CD4-positive, alpha-beta T cell (primary cell): ENCODE measurements at regions not wholly inside any gene's neighbourhood (a gene's known extent, or its start where the extent isn't known, plus 50 kb on each side); places are given as distances from the start of the nearest gene placed in this dataset.

Experiments
- ATAC-seq: fragments of 200-7000 bp; cut with Tn5 transposase; one replicate; pipeline ENCODE4 v1.10.0; 2022; ENCODE audit warnings: mild to moderate bottlenecking; ENCODE audit not compliant: poor library complexity
- CTCF ChIA-PET: fragments of 350-600 bp; sonication (Branson Sonifier 250); formaldehyde crosslinking; loops from one replicate; lab custom pipeline; 2021; ENCODE audit warnings: antibody characterized with exemption, inconsistent platforms; lab: Charles Lee
- POLR2A ChIA-PET: fragments of 350-600 bp; sonication (Branson Sonifier 250); formaldehyde crosslinking; loops from one replicate; lab custom pipeline; 2021; ENCODE audit warnings: antibody characterized with exemption, inconsistent platforms; lab: Charles Lee
- DNase-seq, 14 experiments: peaks; one replicate each; pipeline ENCODE4 v3.0.0-alpha.2; 2013 to 2020; ENCODE audit warnings: mixed read lengths in 2 of 14
- H3K27ac ChIP-seq, 2 donors: one replicate each; pipeline versions ENCODE4 v1.5.1 to v1.7.0; 2013; ENCODE audit warnings: low read length in 2 of 2, low read depth in 1 of 2, mild to moderate bottlenecking in 1 of 2
- H3K27me3 ChIP-seq, 2 experiments: 1 replicate in 1 of 2; 2 replicates in 1 of 2; pipeline versions ENCODE4 v1.6.1 to v1.7.0; 2013; ENCODE audit warnings: low read length in 2 of 2, control low read depth in 1 of 2, mild to moderate bottlenecking in 1 of 2, moderate library complexity in 1 of 2; ENCODE audit not compliant: insufficient read depth in 2 of 2, control insufficient read depth in 1 of 2
- H3K36me3 ChIP-seq: one replicate; pipeline ENCODE4 v1.6.1; 2013; ENCODE audit warnings: low read length, control low read depth; ENCODE audit not compliant: insufficient read depth
- H3K4me1 ChIP-seq: one replicate; pipeline ENCODE4 v1.6.1; 2013; ENCODE audit warnings: low read length, control low read depth; ENCODE audit not compliant: insufficient read depth
- H3K4me3 ChIP-seq: one replicate; pipeline ENCODE4 v1.5.1; 2013; ENCODE audit warnings: mild to moderate bottlenecking, low read length, moderate library complexity
- H3K9me3 ChIP-seq, 2 experiments: 1 replicate in 1 of 2; 2 replicates in 1 of 2; pipeline versions ENCODE4 v1.6.1 to v1.7.0; 2013; ENCODE audit warnings: low read length in 2 of 2, mild to moderate bottlenecking in 2 of 2, control low read depth in 1 of 2, moderate library complexity in 1 of 2; ENCODE audit not compliant: control insufficient read depth in 1 of 2, insufficient read depth in 1 of 2
- H3K27ac Mint-ChIP-seq: one replicate; pipeline ENCODE4 v1.8.0; 2020; ENCODE audit warnings: mixed read lengths
- H3K27me3 Mint-ChIP-seq: one replicate; pipeline ENCODE4 v1.8.0; 2021; ENCODE audit warnings: mixed read lengths
- H3K36me3 Mint-ChIP-seq: one replicate; pipeline ENCODE4 v1.8.0; 2021; ENCODE audit warnings: low read depth, mixed read lengths
- H3K4me1 Mint-ChIP-seq: one replicate; pipeline ENCODE4 v1.8.0; 2021; ENCODE audit warnings: low read depth, mixed read lengths
- H3K4me3 Mint-ChIP-seq: one replicate; pipeline ENCODE4 v1.8.0; 2020; ENCODE audit warnings: mild to moderate bottlenecking, mixed read lengths
- H3K9me3 Mint-ChIP-seq: one replicate; pipeline ENCODE4 v1.8.0; 2020; ENCODE audit warnings: mixed read lengths
- intact Hi-C, 2 experiments: fragments of 100-400 bp; cut with DNase I in 1 of 2; cut with micrococcal nuclease in 1 of 2; formaldehyde crosslinking; loops; one replicate each; pipeline versions ENCODE4 v1.15.1 to v1.9.0; 2023 to 2025; cut with DNase I, micrococcal nuclease
- TF ChIP-seq, protein P1 (sequence below): fragments of 200-600 bp; IDR thresholded peaks from one replicate; pipeline ENCODE4 v1.8.0; 2022; ENCODE audit warnings: antibody characterized with exemption, mild to moderate bottlenecking

- peaks cover 4 to 16% of the 10 kb centered on the region in 2 experiments for H3K27me3 ChIP-seq
- H3K4me3 ChIP-seq: no peak overlapping the region
- H3K27ac ChIP-seq: no peak overlapping the region
- TF ChIP-seq, protein P1, sequence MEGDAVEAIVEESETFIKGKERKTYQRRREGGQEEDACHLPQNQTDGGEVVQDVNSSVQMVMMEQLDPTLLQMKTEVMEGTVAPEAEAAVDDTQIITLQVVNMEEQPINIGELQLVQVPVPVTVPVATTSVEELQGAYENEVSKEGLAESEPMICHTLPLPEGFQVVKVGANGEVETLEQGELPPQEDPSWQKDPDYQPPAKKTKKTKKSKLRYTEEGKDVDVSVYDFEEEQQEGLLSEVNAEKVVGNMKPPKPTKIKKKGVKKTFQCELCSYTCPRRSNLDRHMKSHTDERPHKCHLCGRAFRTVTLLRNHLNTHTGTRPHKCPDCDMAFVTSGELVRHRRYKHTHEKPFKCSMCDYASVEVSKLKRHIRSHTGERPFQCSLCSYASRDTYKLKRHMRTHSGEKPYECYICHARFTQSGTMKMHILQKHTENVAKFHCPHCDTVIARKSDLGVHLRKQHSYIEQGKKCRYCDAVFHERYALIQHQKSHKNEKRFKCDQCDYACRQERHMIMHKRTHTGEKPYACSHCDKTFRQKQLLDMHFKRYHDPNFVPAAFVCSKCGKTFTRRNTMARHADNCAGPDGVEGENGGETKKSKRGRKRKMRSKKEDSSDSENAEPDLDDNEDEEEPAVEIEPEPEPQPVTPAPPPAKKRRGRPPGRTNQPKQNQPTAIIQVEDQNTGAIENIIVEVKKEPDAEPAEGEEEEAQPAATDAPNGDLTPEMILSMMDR: no peak
- no peaks in the 10 kb centered on the region for H3K36me3 ChIP-seq
- DNase-seq: no peak
- intact Hi-C loops: no loop called here
- Mint-ChIP-seq H3K27ac (no peak overlapping the region), H3K36me3 (no peaks in the 10 kb centered on the region), H3K4me1 (no peaks in the 10 kb centered on the region), H3K4me3 (no peak overlapping the region), H3K27me3 (peaks cover 40% of the 10 kb centered on the region), H3K9me3 (no peaks in the 10 kb centered on the region)
- CTCF ChIA-PET: no interaction called here
- no peaks in the 10 kb centered on the region for H3K9me3 ChIP-seq
- H3K4me1 ChIP-seq: peaks cover 5% of the 10 kb centered on the region
- POLR2A ChIA-PET: no interaction called here
- ATAC-seq: no peak
Observed at GRCh38 chr13:26926371-26926770, 165.8 kb upstream of the GPR12 start.

DNA sequence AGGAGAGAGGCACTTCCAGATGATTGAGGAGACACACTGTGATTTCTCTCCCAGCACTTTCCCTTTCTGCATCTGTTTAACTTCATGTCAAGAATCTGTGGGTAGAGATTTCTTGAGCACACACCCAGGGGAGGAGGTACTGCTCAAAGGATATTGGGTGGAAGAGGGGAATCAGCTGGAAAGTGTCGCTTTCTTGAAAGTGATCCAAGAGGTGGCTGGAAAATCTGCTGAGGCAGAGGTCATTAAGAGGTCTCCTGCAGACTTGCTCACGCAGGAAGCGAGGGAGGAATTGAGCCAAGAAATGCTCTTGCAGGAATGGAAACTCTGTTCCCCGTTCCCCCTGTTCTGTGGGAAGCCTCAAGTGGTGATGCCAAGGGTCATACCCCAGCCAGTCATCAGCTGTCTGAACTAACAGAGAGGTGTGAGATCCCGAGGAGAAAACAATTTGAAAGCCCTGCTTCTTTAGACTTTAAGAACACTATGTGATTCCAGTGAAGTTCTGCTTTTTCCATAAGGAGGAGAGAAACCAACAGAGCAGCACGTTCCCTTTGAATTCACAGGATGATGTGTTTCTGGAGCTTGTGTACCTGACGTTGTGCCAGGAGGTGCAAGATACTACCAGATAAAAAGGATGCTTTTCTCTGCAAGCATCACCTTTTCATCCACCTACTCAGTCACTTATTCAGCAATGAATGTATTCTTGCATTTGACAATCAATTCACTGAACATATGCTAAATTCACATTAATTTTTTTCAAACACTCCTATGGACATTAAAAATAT, 163.4 kb upstream of the GPR12 start:
- Mint-ChIP-seq H3K9me3 (no peaks in the 10 kb centered on the region), H3K27ac (no peak overlapping the region), H3K27me3 (peaks cover 42% of the 10 kb centered on the region), H3K4me1 (no peaks in the 10 kb centered on the region), H3K4me3 (no peak overlapping the region), H3K36me3 (no peaks in the 10 kb centered on the region)
- no peaks in the 10 kb centered on the region for H3K4me1 ChIP-seq
- ChIA-PET CTCF (no interaction called here), POLR2A (no interaction called here)
- DNase-seq (no peak), ATAC-seq (no peak)
- H3K4me3 ChIP-seq: no peak overlapping the region
- H3K9me3 ChIP-seq: peaks cover 0 to 4% of the 10 kb centered on the region in 2 experiments
- H3K27ac ChIP-seq: no peak overlapping the region
- H3K27me3 ChIP-seq: peaks cover 0 to 16% of the 10 kb centered on the region in 2 experiments
- no peaks in the 10 kb centered on the region for H3K36me3 ChIP-seq
- TF ChIP-seq, protein P1: no peak
- intact Hi-C loops: no loop called here

GRCh38 chr13:26921918-26922317, 161.3 kb upstream of the GPR12 start:
- Histone ChIP-seq H3K27me3 (peaks cover 0 to 16% of the 10 kb centered on the region in 2 experiments), H3K9me3 (peaks cover 0 to 6% of the 10 kb centered on the region in 2 experiments), H3K36me3 (no peaks in the 10 kb centered on the region), H3K27ac (no peak overlapping the region), H3K4me3 (no peak overlapping the region), H3K4me1 (no peaks in the 10 kb centered on the region)
- intact Hi-C loops: no loop called here
- ChIA-PET CTCF (no interaction called here), POLR2A (no interaction called here)
- no peaks in the 10 kb centered on the region for H3K36me3 Mint-ChIP-seq
- TF ChIP-seq, protein P1: no peak
- H3K4me3 Mint-ChIP-seq: no peak overlapping the region
- H3K27me3 Mint-ChIP-seq: peaks cover 42% of the 10 kb centered on the region
- peaks cover 2% of the 10 kb centered on the region for H3K9me3 Mint-ChIP-seq
- H3K27ac Mint-ChIP-seq: no peak overlapping the region
- no peaks in the 10 kb centered on the region for H3K4me1 Mint-ChIP-seq
- DNase-seq (no peak), ATAC-seq (no peak)
